ENCODE measurements at regions not wholly inside any gene's neighbourhood (a gene's known extent, or its start where the extent isn't known, plus 50 kb on each side); places are given as distances from the start of the nearest gene placed in this dataset.
"Not testable (repeated sequence)": the region's sequence is repeated elsewhere in the genome, so short reads cannot be mapped to it uniquely, and the experiment has no call there.

- intact Hi-C loops (cut with DNase I) = no loop called here
- ATAC-seq (no peak), DNase-seq (no peak)
Measured at GRCh38 chr1:82062206-82062605, 261.5 kb downstream of the ADGRL2 start.

- no peak for DNase-seq
- intact Hi-C loops (cut with DNase I) = no loop called here
- no peak for ATAC-seq
Measured at GRCh38 chr1:82059959-82060358, 259.2 kb downstream of the ADGRL2 start.

- no peak for DNase-seq
- intact Hi-C loops (cut with DNase I) = no loop called here
Measured at GRCh38 chr1:82057011-82057410, 256.3 kb downstream of the ADGRL2 start.

GRCh38 chr1:82055375-82055774 lies 254.6 kb downstream of the ADGRL2 start:
- not testable (repeated sequence) for ATAC-seq

More at GRCh38 chr1:82057011-82057410, 256.3 kb downstream of the ADGRL2 start:
- ATAC-seq = no peak

GRCh38 chr1:82052563-82052962 lies 251.8 kb downstream of the ADGRL2 start:
- intact Hi-C loops (cut with DNase I) = no loop called here
- ATAC-seq = peak in 1 of 2 donors; percentile 78

More at GRCh38 chr1:82055375-82055774, 254.6 kb downstream of the ADGRL2 start:
- DNase-seq; intact Hi-C loops (cut with DNase I): not testable (repeated sequence)

GRCh38 chr1:82048596-82048995 lies 247.9 kb downstream of the ADGRL2 start:
- intact Hi-C loops (cut with DNase I) = no loop called here
- DNase-seq (no peak), ATAC-seq (no peak)

More at GRCh38 chr1:82052563-82052962, 251.8 kb downstream of the ADGRL2 start:
- no peak for DNase-seq

GRCh38 chr1:82045221-82045620 lies 244.5 kb downstream of the ADGRL2 start:
- no peak for DNase-seq
- no peak for ATAC-seq
- intact Hi-C loops (cut with DNase I) = no loop called here

- no peak for DNase-seq
- intact Hi-C loops (cut with DNase I) = no loop called here
- no peak for ATAC-seq
Measured at GRCh38 chr1:82044536-82044935, 243.8 kb downstream of the ADGRL2 start.

- ATAC-seq = no peak
- intact Hi-C loops (cut with DNase I) = no loop called here
Measured at GRCh38 chr1:82044111-82044510, 243.4 kb downstream of the ADGRL2 start.

GRCh38 chr1:82042306-82043060 lies 241.7 kb downstream of the ADGRL2 start:
- ATAC-seq (no peak), DNase-seq (no peak)
- intact Hi-C loops (cut with DNase I) = no loop called here

More at GRCh38 chr1:82044111-82044510, 243.4 kb downstream of the ADGRL2 start:
- no peak for DNase-seq

Measured in left cardiac atrium (tissue), 4 donors.